CD1c-positive myeloid dendritic cell (primary cell): ENCODE measurements at regions not wholly inside any gene's neighbourhood (a gene's known extent, or its start where the extent isn't known, plus 50 kb on each side); places are given as distances from the start of the nearest gene placed in this dataset.

Experiments used
- DNase-seq: peaks from one replicate; pipeline ENCODE4 v3.0.0-alpha.2; 2016; ENCODE audit errors: extremely low spot score

GRCh38 chr3:184508938-184509337 lies 52.6 kb upstream of the EPHB3 start:
- no peak for DNase-seq

- no peak for DNase-seq
These were observed 49.8 kb upstream of the EPHB3 start for GRCh38 chr3:184511741-184512140.
